WTC11 (cell line): ENCODE measurements at regions not wholly inside any gene's neighbourhood (a gene's known extent, or its start where the extent isn't known, plus 50 kb on each side); places are given as distances from the start of the nearest gene placed in this dataset.
"Not testable (repeated sequence)": the region's sequence is repeated elsewhere in the genome, so short reads cannot be mapped to it uniquely, and the experiment has no call there.

Experiments used
- ATAC-seq: fragments of 200-7000 bp; cut with Tn5 transposase; 2 replicates; pipeline ENCODE4 v1.10.0; 2021; ENCODE audit warnings: mild to moderate bottlenecking, moderate library complexity
- CTCF ChIA-PET: fragments of 300-600 bp; sonication (Branson Sonifier 250); formaldehyde crosslinking; loops from one replicate; lab custom pipeline; 2021; ENCODE audit warnings: antibody characterized with exemption; lab: Charles Lee
- POLR2A ChIA-PET: fragments of 350-600 bp; sonication (Branson Sonifier 250); formaldehyde crosslinking; loops from one replicate; lab custom pipeline; 2021; ENCODE audit warnings: antibody characterized with exemption; lab: Charles Lee
- DNase-seq: peaks from one replicate; pipeline ENCODE4 v3.0.0; 2021; ENCODE audit warnings: low spot score
- H3K27ac Mint-ChIP-seq: 2 replicates; pipeline ENCODE4 v1.8.0; 2021; ENCODE audit warnings: mixed read lengths
- H3K27me3 Mint-ChIP-seq: 2 replicates; pipeline ENCODE4 v1.8.0; 2021; ENCODE audit warnings: low read depth, mild to moderate bottlenecking, moderate library complexity, mixed read lengths
- H3K36me3 Mint-ChIP-seq: 2 replicates; pipeline ENCODE4 v1.8.0; 2021; ENCODE audit warnings: mixed read lengths
- H3K4me1 Mint-ChIP-seq: 2 replicates; pipeline ENCODE4 v1.8.0; 2022; ENCODE audit warnings: mixed read lengths
- H3K4me3 Mint-ChIP-seq: 2 replicates; pipeline ENCODE4 v1.8.0; 2021; ENCODE audit warnings: mild to moderate bottlenecking, moderate library complexity, mixed read lengths
- H3K9me3 Mint-ChIP-seq: 2 replicates; pipeline ENCODE4 v1.8.0; 2021; ENCODE audit warnings: mixed read lengths
- FOXK1 ChIP-seq: sonication (generic); formaldehyde crosslinking; IDR thresholded peaks from 2 replicates; pipeline ENCODE4 v1.8.0; 2022; ENCODE audit warnings: mild to moderate bottlenecking, moderate library complexity, missing genetic modification reagents
- FOXP1 ChIP-seq: sonication (generic); formaldehyde crosslinking; IDR thresholded peaks from 2 replicates; pipeline ENCODE4 v1.8.0; 2022; ENCODE audit warnings: missing genetic modification reagents, mild to moderate bottlenecking, moderate library complexity, borderline replicate concordance
- FOXP4 ChIP-seq: sonication (generic); formaldehyde crosslinking; IDR thresholded peaks from 2 replicates; pipeline ENCODE4 v1.8.0; 2022; ENCODE audit warnings: mild to moderate bottlenecking, missing genetic modification reagents
- IRF2 ChIP-seq: sonication (generic); formaldehyde crosslinking; IDR thresholded peaks from 2 replicates; pipeline ENCODE4 v1.8.0; 2022; ENCODE audit warnings: low read depth, missing genetic modification reagents, borderline replicate concordance
- JAZF1 ChIP-seq: fragments of 250-450 bp; sonication (Bioruptor Pico); IDR thresholded peaks from 2 replicates; pipeline ENCODE4 v1.9.0; 2021; ENCODE audit warnings: moderate library complexity, mild to moderate bottlenecking, inconsistent platforms
- JUN ChIP-seq: sonication (generic); formaldehyde crosslinking; IDR thresholded peaks from 2 replicates; pipeline ENCODE4 v1.8.0; 2023; ENCODE audit warnings: mild to moderate bottlenecking, missing genetic modification reagents
- MAX ChIP-seq: sonication (generic); formaldehyde crosslinking; IDR thresholded peaks from 2 replicates; pipeline ENCODE4 v1.8.0; 2022; ENCODE audit warnings: mild to moderate bottlenecking, missing genetic modification reagents
- MXD4 ChIP-seq: fragments of 250-450 bp; sonication (Bioruptor Pico); IDR thresholded peaks from 2 replicates; pipeline ENCODE4 v1.8.0; 2021; ENCODE audit warnings: mild to moderate bottlenecking, moderate library complexity, borderline replicate concordance
- NFYB ChIP-seq: sonication (generic); formaldehyde crosslinking; conservative IDR thresholded peaks from 2 replicates; pipeline ENCODE4 v1.8.0; 2022; ENCODE audit warnings: low read depth, missing genetic modification reagents
- NR1H2 ChIP-seq: sonication (generic); formaldehyde crosslinking; IDR thresholded peaks from 2 replicates; pipeline ENCODE4 v1.9.0; 2021; ENCODE audit warnings: mild to moderate bottlenecking, moderate library complexity, missing genetic modification reagents
- PRRX2 ChIP-seq: fragments of 250-450 bp; sonication (Bioruptor Pico); IDR thresholded peaks from 2 replicates; pipeline ENCODE4 v1.8.0; 2021; ENCODE audit warnings: mild to moderate bottlenecking
- SP1 ChIP-seq: sonication (generic); formaldehyde crosslinking; conservative IDR thresholded peaks from 2 replicates; pipeline ENCODE4 v1.8.1; 2022; ENCODE audit warnings: missing genetic modification reagents
- ZBTB21 ChIP-seq: sonication (generic); formaldehyde crosslinking; IDR thresholded peaks from 2 replicates; pipeline ENCODE4 v1.8.1; 2023; ENCODE audit warnings: mild to moderate bottlenecking, missing genetic modification reagents, borderline replicate concordance
- ZBTB43 ChIP-seq: sonication (generic); formaldehyde crosslinking; IDR thresholded peaks from 2 replicates; pipeline ENCODE4 v1.8.1; 2023; ENCODE audit warnings: mild to moderate bottlenecking, missing genetic modification reagents
- ZNF121 ChIP-seq: sonication (generic); formaldehyde crosslinking; IDR thresholded peaks from 2 replicates; pipeline ENCODE4 v1.8.0; 2023; ENCODE audit warnings: missing genetic modification reagents
- ZNF423 ChIP-seq: fragments of 250-450 bp; sonication (Bioruptor Pico); IDR thresholded peaks from 2 replicates; pipeline ENCODE4 v2.1.2; 2022; ENCODE audit warnings: mild to moderate bottlenecking, moderate library complexity
- ZNF532 ChIP-seq: fragments of 250-450 bp; sonication (Bioruptor Pico); IDR thresholded peaks from 2 replicates; pipeline ENCODE4 v1.9.0; 2021; ENCODE audit warnings: mild to moderate bottlenecking, borderline replicate concordance
- ZNF671 ChIP-seq: fragments of 250-450 bp; sonication (Bioruptor Pico); IDR thresholded peaks from 2 replicates; pipeline ENCODE4 v1.8.0; 2021; ENCODE audit warnings: mild to moderate bottlenecking
- ZSCAN18 ChIP-seq: fragments of 250-450 bp; sonication (Bioruptor Pico); IDR thresholded peaks from 2 replicates; pipeline ENCODE4 v2.1.2; 2022; ENCODE audit warnings: mild to moderate bottlenecking, moderate library complexity

GRCh38 chr7:51369746-51370145, 53.1 kb upstream of the COBL start:
- Mint-ChIP-seq H3K9me3 (no peaks in the 10 kb centered on the region), H3K27me3 (no peaks in the 10 kb centered on the region), H3K36me3 (no peaks in the 10 kb centered on the region), H3K4me3 (no peak overlapping the region)
- ATAC-seq = peak; percentile 6; the same call in 1 of the 2 replicates
- POLR2A ChIA-PET = interaction anchor here (0.7 kb wide), 1 partner anchor 172 kb away, joined by 3 read pairs; no protein-coding TSS in a partner anchor
- CTCF ChIA-PET = interaction anchor here (0.6 to 8.2 kb wide), 21 partner anchors 12 to 1252 kb away, joined by 3 to 234 read pairs (median 4); no protein-coding TSS in a partner anchor
- no peak for TF ChIP-seq MXD4 (CRISPR knock-in tag)
- no peak for TF ChIP-seq PRRX2 (CRISPR knock-in tag)
- no peak for TF ChIP-seq ZNF671
- no peak for TF ChIP-seq ZSCAN18 (CRISPR knock-in tag)
- no peak for TF ChIP-seq SP1 (CRISPR knock-in tag)
- no peak for TF ChIP-seq ZNF532 (CRISPR knock-in tag)
- TF ChIP-seq ZNF121 = no peak
- TF ChIP-seq IRF2 (CRISPR knock-in tag) = no peak
- TF ChIP-seq JAZF1 (CRISPR knock-in tag) = no peak
- no peak for TF ChIP-seq NR1H2
- no peak for TF ChIP-seq ZBTB21 (CRISPR knock-in tag)
- TF ChIP-seq, all 79 proteins: peak for 0
- no peak overlapping the region for H3K27ac Mint-ChIP-seq
- no peak for DNase-seq
- H3K4me1 Mint-ChIP-seq = peaks cover 27% of the 10 kb centered on the region

- peaks cover 27% of the 10 kb centered on the region for H3K4me1 Mint-ChIP-seq
- H3K9me3 Mint-ChIP-seq, H3K27ac Mint-ChIP-seq, ATAC-seq, H3K4me3 Mint-ChIP-seq, DNase-seq, H3K27me3 Mint-ChIP-seq, H3K36me3 Mint-ChIP-seq: not testable (repeated sequence)
- CTCF ChIA-PET = interaction anchor here (0.6 to 8.2 kb wide), 24 partner anchors 12 to 1251 kb away, joined by 3 to 234 read pairs (median 4); no protein-coding TSS in a partner anchor
- POLR2A ChIA-PET = interaction anchor here (0.7 kb wide), 2 partner anchors 171 to 183 kb away, joined by 3 read pairs; no protein-coding TSS in a partner anchor
Observed at GRCh38 chr7:51369228-51369627, 52.6 kb upstream of the COBL start.

- POLR2A ChIA-PET = interaction anchor here (0.7 kb wide), 1 partner anchor 182 kb away, joined by 3 read pairs; no protein-coding TSS in a partner anchor
- TF ChIP-seq FOXP1 = no peak
- TF ChIP-seq JUN (CRISPR knock-in tag) = no peak
- TF ChIP-seq ZBTB43 (CRISPR knock-in tag) = no peak
- no peak for TF ChIP-seq NFYB (CRISPR knock-in tag)
- no peak for TF ChIP-seq JAZF1 (CRISPR knock-in tag)
- no peak for TF ChIP-seq FOXP4 (CRISPR knock-in tag)
- no peak for TF ChIP-seq FOXK1 (CRISPR knock-in tag)
- TF ChIP-seq NR1H2 = no peak
- TF ChIP-seq ZNF423 (CRISPR knock-in tag) = no peak
- no peak for TF ChIP-seq ZSCAN18 (CRISPR knock-in tag)
- TF ChIP-seq MAX (CRISPR knock-in tag) = no peak
Observed at GRCh38 chr7:51368334-51368733, 51.7 kb upstream of the COBL start.

More at GRCh38 chr7:51368334-51368733, 51.7 kb upstream of the COBL start:
- H3K4me1 Mint-ChIP-seq = peaks cover 25% of the 10 kb centered on the region
- CTCF ChIA-PET = interaction anchor here (0.8 to 8.2 kb wide), 13 partner anchors 13 to 207 kb away, joined by 3 to 234 read pairs (median 12); no protein-coding TSS in a partner anchor
- no peak overlapping the region for H3K4me3 Mint-ChIP-seq
- ATAC-seq = no peak
- H3K27ac Mint-ChIP-seq = no peak overlapping the region
- DNase-seq = no peak
- H3K9me3 Mint-ChIP-seq = no peaks in the 10 kb centered on the region
- H3K36me3 Mint-ChIP-seq = no peaks in the 10 kb centered on the region
- H3K27me3 Mint-ChIP-seq = no peaks in the 10 kb centered on the region
